T-helper 1 cell treated with Interleukin-12 subunit alpha and Interleukin-12 subunit beta and Interleukin-4 antibody, amounts not matched to agents 30 μg/mL and 1 μg/mL, for 36 hours (primary cell): ENCODE measurements at regions not wholly inside any gene's neighbourhood (a gene's known extent, or its start where the extent isn't known, plus 50 kb on each side); places are given as distances from the start of the nearest gene placed in this dataset.
"Not testable (repeated sequence)": the region's sequence is repeated elsewhere in the genome, so short reads cannot be mapped to it uniquely, and the experiment has no call there.

ENCODE experiments used
- H3K27ac Mint-ChIP-seq: one replicate; pipeline ENCODE4 v1.8.0; 2021; ENCODE audit warnings: mild to moderate bottlenecking, mixed read lengths
- H3K27me3 Mint-ChIP-seq: one replicate; pipeline ENCODE4 v1.8.0; 2021; ENCODE audit warnings: low read depth, mixed read lengths
- H3K36me3 Mint-ChIP-seq: one replicate; pipeline ENCODE4 v1.8.0; 2021; ENCODE audit warnings: low read depth, mixed read lengths
- H3K4me1 Mint-ChIP-seq: one replicate; pipeline ENCODE4 v1.8.0; 2021; ENCODE audit warnings: low read depth, mixed read lengths
- H3K4me3 Mint-ChIP-seq: one replicate; pipeline ENCODE4 v1.8.0; 2021; ENCODE audit warnings: mild to moderate bottlenecking, moderate library complexity, mixed read lengths
- H3K9me3 Mint-ChIP-seq: one replicate; pipeline ENCODE4 v1.8.0; 2021; ENCODE audit warnings: mixed read lengths

GRCh38 chr1:224559981-224560728 lies 56.0 kb upstream of the CNIH3 start:
- Mint-ChIP-seq H3K4me1 (no peaks in the 10 kb centered on the region), H3K36me3 (no peaks in the 10 kb centered on the region), H3K4me3 (no peak overlapping the region), H3K27ac (no peak overlapping the region), H3K27me3 (peaks cover 3% of the 10 kb centered on the region), H3K9me3 (no peaks in the 10 kb centered on the region)

- H3K4me3 Mint-ChIP-seq, H3K9me3 Mint-ChIP-seq, H3K27ac Mint-ChIP-seq, H3K27me3 Mint-ChIP-seq, H3K4me1 Mint-ChIP-seq, H3K36me3 Mint-ChIP-seq: not testable (repeated sequence)
Measured at GRCh38 chr1:224562881-224563280, 53.2 kb upstream of the CNIH3 start.

GRCh38 chr1:224563666-224564065 lies 52.5 kb upstream of the CNIH3 start:
- Mint-ChIP-seq H3K27me3 (peaks cover 6% of the 10 kb centered on the region), H3K9me3 (no peaks in the 10 kb centered on the region), H3K4me1 (no peaks in the 10 kb centered on the region), H3K27ac (no peak overlapping the region), H3K36me3 (no peaks in the 10 kb centered on the region), H3K4me3 (no peak overlapping the region)

- no peaks in the 10 kb centered on the region for H3K9me3 Mint-ChIP-seq
- peaks cover 6% of the 10 kb centered on the region for H3K27me3 Mint-ChIP-seq
- H3K27ac Mint-ChIP-seq: no peak overlapping the region
- H3K36me3 Mint-ChIP-seq: no peaks in the 10 kb centered on the region
- H3K4me1 Mint-ChIP-seq: no peaks in the 10 kb centered on the region
- no peak overlapping the region for H3K4me3 Mint-ChIP-seq
Measured at GRCh38 chr1:224564454-224565084, 51.5 kb upstream of the CNIH3 start.

GRCh38 chr1:224565186-224565585 lies 50.9 kb upstream of the CNIH3 start:
- peaks cover 6% of the 10 kb centered on the region for H3K27me3 Mint-ChIP-seq
- no peaks in the 10 kb centered on the region for H3K4me1 Mint-ChIP-seq
- no peak overlapping the region for H3K27ac Mint-ChIP-seq
- no peaks in the 10 kb centered on the region for H3K36me3 Mint-ChIP-seq
- H3K4me3 Mint-ChIP-seq: no peak overlapping the region
- H3K9me3 Mint-ChIP-seq: no peaks in the 10 kb centered on the region

- no peaks in the 10 kb centered on the region for H3K4me1 Mint-ChIP-seq
- H3K4me3 Mint-ChIP-seq: no peak overlapping the region
- H3K9me3 Mint-ChIP-seq: no peaks in the 10 kb centered on the region
- no peak overlapping the region for H3K27ac Mint-ChIP-seq
- H3K36me3 Mint-ChIP-seq: no peaks in the 10 kb centered on the region
- peaks cover 6% of the 10 kb centered on the region for H3K27me3 Mint-ChIP-seq
Measured at GRCh38 chr1:224565611-224566406, 50.3 kb upstream of the CNIH3 start.
